Gastroesophageal sphincter (tissue), 3 donors: ENCODE measurements at regions not wholly inside any gene's neighbourhood (a gene's known extent, or its start where the extent isn't known, plus 50 kb on each side); places are given as distances from the start of the nearest gene placed in this dataset.

Experiments
- CTCF ChIP-seq, 4 experiments: fragments of 200-600 bp in 2 of 4; fragments of 450-650 bp in 2 of 4; sonication (generic) in 1 of 4; IDR thresholded peaks; one replicate each; pipeline ENCODE4 v1.5.1; 2017 to 2019; ENCODE audit warnings: antibody characterized with exemption in 4 of 4, mild to moderate bottlenecking in 2 of 4, moderate library complexity in 2 of 4
- POLR2A ChIP-seq, 2 donors: fragments of 450-650 bp; IDR thresholded peaks; one replicate each; pipeline ENCODE4 v1.6.1; 2017; ENCODE audit warnings: antibody characterized with exemption in 2 of 2, mild to moderate bottlenecking in 2 of 2, moderate library complexity in 1 of 2

GRCh38 chr1:55517036-55517435 is 301.9 kb upstream of the USP24 start:
- no peak for TF ChIP-seq CTCF (IDR thresholded peaks at IDR 0.05)
- TF ChIP-seq POLR2A (IDR thresholded peaks at IDR 0.05) = no peak
